ENCODE measurements at regions not wholly inside any gene's neighbourhood (a gene's known extent, or its start where the extent isn't known, plus 50 kb on each side); places are given as distances from the start of the nearest gene placed in this dataset.

- peaks cover 7% of the 10 kb centered on the region for H3K4me1 ChIP-seq (ENCODE audit: insufficient read depth, insufficient read length)
- TF ChIP-seq YY1 (IDR thresholded peaks at IDR 0.05; ENCODE audit: insufficient read depth, insufficient read length) (no peak), SUZ12 (IDR thresholded peaks at IDR 0.05; ENCODE audit: extremely low read depth, insufficient read depth, insufficient read length) (no peak), ZNF274 (IDR thresholded peaks at IDR 0.05; ENCODE audit: low read depth, low read length) (no peak)
- no peaks in the 10 kb centered on the region for H3K27me3 ChIP-seq (ENCODE audit: insufficient read depth, insufficient read length)
- no peaks in the 10 kb centered on the region for H3K9me3 ChIP-seq (ENCODE audit: insufficient read depth, low read length)
- no peak overlapping the region for H3K4me3 ChIP-seq (ENCODE audit: insufficient read length, low read depth)
- H3K36me3 ChIP-seq (ENCODE audit: insufficient read depth, insufficient read length, low read length): no peaks in the 10 kb centered on the region
- H3K9ac ChIP-seq (ENCODE audit: insufficient read length, low read depth): no peak overlapping the region
- no peak for DNase-seq (ENCODE audit: low read depth, low spot score)
Measured at GRCh38 chr1:112791723-112792104, 76.6 kb upstream of the PPM1J start.

DNA sequence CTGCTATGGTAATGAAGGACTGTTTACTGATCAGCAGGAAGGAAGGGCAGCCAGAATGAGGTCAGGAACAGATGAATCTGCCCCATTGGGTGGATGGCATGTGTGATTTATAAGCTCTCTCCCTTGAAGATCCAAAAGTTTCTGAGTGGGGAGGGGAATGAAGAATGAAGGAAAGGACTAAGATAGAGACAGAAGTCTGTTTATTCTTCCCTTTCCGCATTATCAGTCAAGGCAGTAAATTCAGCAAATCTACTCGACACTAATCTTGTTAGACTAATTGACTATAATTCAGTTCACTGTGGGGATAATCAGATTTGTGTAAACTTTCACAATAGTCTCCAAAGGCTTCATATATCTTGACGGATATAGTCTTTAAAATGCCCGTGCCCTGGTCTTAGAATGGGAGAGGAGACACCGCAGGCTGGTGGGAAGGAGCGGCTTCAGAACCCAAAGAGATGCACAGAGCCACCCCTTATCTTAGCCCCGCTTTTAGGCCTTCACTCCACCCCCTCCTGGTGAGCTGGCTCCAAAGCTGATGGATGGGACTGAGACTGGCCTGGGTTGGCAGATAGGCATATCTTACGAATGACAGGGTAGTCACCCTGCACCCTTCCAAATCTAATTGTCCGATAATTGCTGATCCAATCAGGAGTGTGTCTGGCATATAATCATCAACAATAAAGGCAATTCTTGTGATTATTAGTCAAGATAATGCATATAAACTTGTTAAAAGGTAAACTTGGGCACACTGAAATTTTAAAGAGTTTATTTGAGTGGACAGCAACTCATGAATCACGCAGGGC is 76.0 kb upstream of the PPM1J start:
- Histone ChIP-seq H3K9ac (ENCODE audit: insufficient read length, low read depth) (no peak overlapping the region), H3K36me3 (ENCODE audit: insufficient read depth, insufficient read length, low read length) (no peaks in the 10 kb centered on the region), H3K9me3 (ENCODE audit: insufficient read depth, low read length) (no peaks in the 10 kb centered on the region), H3K4me3 (ENCODE audit: insufficient read length, low read depth) (no peak overlapping the region), H3K4me1 (ENCODE audit: insufficient read depth, insufficient read length) (peaks cover 7% of the 10 kb centered on the region), H3K27me3 (ENCODE audit: insufficient read depth, insufficient read length) (no peaks in the 10 kb centered on the region)
- no peak for DNase-seq (ENCODE audit: low read depth, low spot score)
- TF ChIP-seq SUZ12 (IDR thresholded peaks at IDR 0.05; ENCODE audit: extremely low read depth, insufficient read depth, insufficient read length) (no peak), ZNF274 (IDR thresholded peaks at IDR 0.05; ENCODE audit: low read depth, low read length) (no peak), YY1 (IDR thresholded peaks at IDR 0.05; ENCODE audit: insufficient read depth, insufficient read length) (no peak)

GRCh38 chr1:112788561-112788960 is 73.4 kb upstream of the PPM1J start:
- H3K27me3 ChIP-seq (ENCODE audit: insufficient read depth, insufficient read length): no peaks in the 10 kb centered on the region
- no peak for DNase-seq (ENCODE audit: low read depth, low spot score)
- H3K4me3 ChIP-seq (ENCODE audit: insufficient read length, low read depth): no peak overlapping the region
- H3K4me1 ChIP-seq (ENCODE audit: insufficient read depth, insufficient read length): peaks cover 2% of the 10 kb centered on the region
- H3K9ac ChIP-seq (ENCODE audit: insufficient read length, low read depth): no peak overlapping the region
- H3K36me3 ChIP-seq (ENCODE audit: insufficient read depth, insufficient read length, low read length): no peaks in the 10 kb centered on the region
- 0 out of 2 replicates have a peak, but pooled peaks cover under 1% of the 10 kb centered on the region for H3K9me3 ChIP-seq (ENCODE audit: insufficient read depth, low read length)
- TF ChIP-seq ZNF274 (IDR thresholded peaks at IDR 0.05; ENCODE audit: low read depth, low read length) (no peak), YY1 (IDR thresholded peaks at IDR 0.05; ENCODE audit: insufficient read depth, insufficient read length) (no peak), SUZ12 (IDR thresholded peaks at IDR 0.05; ENCODE audit: extremely low read depth, insufficient read depth, insufficient read length) (no peak)

- no peak for DNase-seq (ENCODE audit: low read depth, low spot score)
- TF ChIP-seq ZNF274 (IDR thresholded peaks at IDR 0.05; ENCODE audit: low read depth, low read length): no peak
- TF ChIP-seq SUZ12 (IDR thresholded peaks at IDR 0.05; ENCODE audit: extremely low read depth, insufficient read depth, insufficient read length): no peak
- TF ChIP-seq YY1 (IDR thresholded peaks at IDR 0.05; ENCODE audit: insufficient read depth, insufficient read length): no peak
- no peaks in the 10 kb centered on the region for H3K27me3 ChIP-seq (ENCODE audit: insufficient read depth, insufficient read length)
- H3K9ac ChIP-seq (ENCODE audit: insufficient read length, low read depth): no peak overlapping the region
- peaks cover 6% of the 10 kb centered on the region for H3K9me3 ChIP-seq (ENCODE audit: insufficient read depth, low read length)
- no peaks in the 10 kb centered on the region for H3K4me1 ChIP-seq (ENCODE audit: insufficient read depth, insufficient read length)
- H3K36me3 ChIP-seq (ENCODE audit: insufficient read depth, insufficient read length, low read length): no peaks in the 10 kb centered on the region
- no peak overlapping the region for H3K4me3 ChIP-seq (ENCODE audit: insufficient read length, low read depth)
Measured at GRCh38 chr1:112788054-112788453, 72.9 kb upstream of the PPM1J start.

DNA sequence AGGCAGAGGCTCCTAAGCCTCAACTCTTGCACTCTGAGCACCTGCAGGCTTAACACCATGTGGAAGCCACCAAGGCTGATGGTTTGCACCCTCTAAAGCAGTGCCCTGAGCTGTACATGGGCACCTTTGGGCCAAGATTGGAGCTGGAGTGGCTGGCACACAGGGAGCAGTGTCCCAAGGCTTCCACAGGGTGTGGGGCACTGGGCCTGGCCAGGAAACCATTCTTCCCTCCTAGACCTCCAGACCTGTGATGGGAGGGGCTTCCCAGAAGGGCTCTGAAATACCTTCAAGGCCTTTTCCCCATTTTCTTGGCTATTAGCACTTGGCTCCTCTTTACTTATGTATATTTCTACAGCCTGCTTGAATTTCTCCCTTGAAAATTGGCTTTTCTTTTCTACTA is 67.9 kb upstream of the PPM1J start:
- Histone ChIP-seq H3K36me3 (ENCODE audit: insufficient read depth, insufficient read length, low read length) (no peaks in the 10 kb centered on the region), H3K27me3 (ENCODE audit: insufficient read depth, insufficient read length) (no peaks in the 10 kb centered on the region), H3K4me1 (ENCODE audit: insufficient read depth, insufficient read length) (no peaks in the 10 kb centered on the region), H3K4me3 (ENCODE audit: insufficient read length, low read depth) (no peak overlapping the region), H3K9ac (ENCODE audit: insufficient read length, low read depth) (no peak overlapping the region), H3K9me3 (ENCODE audit: insufficient read depth, low read length) (peaks cover 23% of the 10 kb centered on the region)
- no peak for DNase-seq (ENCODE audit: low read depth, low spot score)
- TF ChIP-seq ZNF274 (IDR thresholded peaks at IDR 0.05; ENCODE audit: low read depth, low read length) (no peak), YY1 (IDR thresholded peaks at IDR 0.05; ENCODE audit: insufficient read depth, insufficient read length) (no peak), SUZ12 (IDR thresholded peaks at IDR 0.05; ENCODE audit: extremely low read depth, insufficient read depth, insufficient read length) (no peak)

DNA sequence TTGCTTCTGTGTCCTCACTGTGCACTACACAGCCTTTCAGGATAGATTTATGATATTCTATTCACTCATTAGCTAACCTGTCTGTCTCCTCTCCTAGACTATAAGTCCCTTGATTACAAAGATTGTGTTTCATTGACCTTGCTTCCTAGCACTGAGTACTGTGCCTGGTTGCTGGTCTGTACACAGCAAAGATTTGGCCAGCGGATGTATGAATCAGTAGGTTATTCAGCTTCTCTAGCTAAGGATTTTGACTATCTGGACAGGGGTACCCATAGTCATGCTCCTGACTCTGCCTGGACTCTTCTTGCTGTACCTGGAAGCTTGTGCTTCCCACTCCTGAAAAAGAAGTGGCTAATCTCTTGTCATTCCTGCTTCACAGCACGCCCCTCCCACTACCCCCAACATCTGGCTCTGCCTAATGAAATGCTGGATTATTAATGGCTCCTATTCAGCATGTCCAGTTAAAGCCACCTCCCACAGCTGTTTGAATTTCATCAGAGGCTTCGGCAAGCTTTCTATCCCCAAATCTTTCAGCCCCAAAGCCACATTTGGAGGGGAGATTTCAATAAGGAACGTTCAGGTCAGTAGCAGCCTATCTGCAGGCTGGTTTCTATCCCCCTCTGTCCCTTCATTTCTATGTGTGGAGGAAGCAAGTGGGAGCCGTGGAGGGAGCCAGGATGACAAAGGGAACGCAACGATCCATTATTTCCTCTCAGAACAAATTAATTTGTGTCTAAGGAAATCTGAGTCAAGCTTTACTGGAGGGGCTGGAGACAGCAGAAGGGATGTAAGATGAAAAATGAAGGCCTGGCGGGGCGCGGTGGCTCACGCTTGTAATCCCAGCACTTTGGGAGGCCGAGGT is 64.8 kb upstream of the PPM1J start:
- DNase-seq (ENCODE audit: low read depth, low spot score): no peak
- no peak overlapping the region for H3K9ac ChIP-seq (ENCODE audit: insufficient read length, low read depth)
- H3K36me3 ChIP-seq (ENCODE audit: insufficient read depth, insufficient read length, low read length): no peaks in the 10 kb centered on the region
- no peak for TF ChIP-seq SUZ12 (IDR thresholded peaks at IDR 0.05; ENCODE audit: extremely low read depth, insufficient read depth, insufficient read length)
- TF ChIP-seq ZNF274 (IDR thresholded peaks at IDR 0.05; ENCODE audit: low read depth, low read length): no peak
- no peak overlapping the region for H3K4me3 ChIP-seq (ENCODE audit: insufficient read length, low read depth)
- H3K9me3 ChIP-seq (ENCODE audit: insufficient read depth, low read length): peaks cover 23% of the 10 kb centered on the region
- H3K27me3 ChIP-seq (ENCODE audit: insufficient read depth, insufficient read length): no peaks in the 10 kb centered on the region
- H3K4me1 ChIP-seq (ENCODE audit: insufficient read depth, insufficient read length): no peaks in the 10 kb centered on the region

DNA sequence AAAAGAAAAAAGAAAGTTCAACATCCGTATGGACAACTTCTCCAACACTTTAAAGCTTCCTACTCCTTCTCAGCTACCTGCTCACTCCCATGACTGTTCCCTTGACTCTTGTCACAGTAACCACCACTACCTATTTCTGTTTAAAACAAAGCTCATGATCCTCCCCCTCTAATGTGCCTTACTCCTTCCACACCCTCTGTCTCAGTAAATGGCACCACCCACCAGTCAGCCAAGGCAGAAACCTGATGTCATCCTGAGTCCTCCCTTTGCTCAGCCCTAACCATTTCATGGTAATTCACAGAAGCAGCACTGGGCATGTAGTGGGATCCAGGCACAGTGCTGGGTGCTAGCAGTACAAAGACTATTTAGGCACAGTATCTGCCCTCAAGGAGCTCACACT is 63.0 kb upstream of the PPM1J start:
- Histone ChIP-seq H3K9ac (ENCODE audit: insufficient read length, low read depth) (no peak overlapping the region), H3K27me3 (ENCODE audit: insufficient read depth, insufficient read length) (no peaks in the 10 kb centered on the region), H3K4me3 (ENCODE audit: insufficient read length, low read depth) (no peak overlapping the region), H3K36me3 (ENCODE audit: insufficient read depth, insufficient read length, low read length) (no peaks in the 10 kb centered on the region), H3K4me1 (ENCODE audit: insufficient read depth, insufficient read length) (no peaks in the 10 kb centered on the region), H3K9me3 (ENCODE audit: insufficient read depth, low read length) (peaks cover 19% of the 10 kb centered on the region)
- no peak for DNase-seq (ENCODE audit: low read depth, low spot score)
- TF ChIP-seq YY1 (IDR thresholded peaks at IDR 0.05; ENCODE audit: insufficient read depth, insufficient read length) (no peak), ZNF274 (IDR thresholded peaks at IDR 0.05; ENCODE audit: low read depth, low read length) (no peak), SUZ12 (IDR thresholded peaks at IDR 0.05; ENCODE audit: extremely low read depth, insufficient read depth, insufficient read length) (no peak)
